IMR-90 (cell line): ENCODE measurements at regions not wholly inside any gene's neighbourhood (a gene's known extent, or its start where the extent isn't known, plus 50 kb on each side); places are given as distances from the start of the nearest gene placed in this dataset.

ENCODE experiments used
- ATAC-seq: fragments of 200-7000 bp; cut with Tn5 transposase; 2 replicates; pipeline ENCODE4 v1.9.1; 2020; ENCODE audit warnings: low read depth, mild to moderate bottlenecking, moderate library complexity
- BruUV-seq: library from RNA; stranded (reverse); fragments of 400-500 nt; replicated peaks from 2 replicates; lab custom pipeline; 2021; lab: Mats Ljungman, UMichigan
- CTCF ChIA-PET: fragments of 300-600 bp; formaldehyde crosslinking; extraction: SDS; loops from one replicate; lab custom pipeline; 2021; ENCODE audit warnings: antibody characterized with exemption; lab: Yijun Ruan, JAX
- POLR2A ChIA-PET: fragments of 300-600 bp; sonication (Branson Sonifier 250); formaldehyde crosslinking; loops from one replicate; lab custom pipeline; 2022; ENCODE audit warnings: antibody characterized with exemption; ENCODE audit not compliant: unreplicated experiment; lab: Charles Lee
- DNase-seq: peaks from one replicate; pipeline ENCODE4 v3.0.0; 2013
- H2AFZ ChIP-seq: replicated peaks from 2 replicates; pipeline ENCODE3; 2013; ENCODE audit warnings: low read length, mild to moderate bottlenecking; ENCODE audit not compliant: poor library complexity
- H2AK5ac ChIP-seq: 2 replicates; pipeline ENCODE4 v1.6.1; 2013; ENCODE audit warnings: low read depth, low read length, inconsistent platforms
- H2AK9ac ChIP-seq: replicated peaks from 2 replicates; pipeline ENCODE3; 2013; ENCODE audit warnings: mild to moderate bottlenecking, low read depth, low read length, moderate library complexity; ENCODE audit not compliant: poor library complexity
- H2BK120ac ChIP-seq: 2 replicates; pipeline ENCODE4 v1.6.1; 2013; ENCODE audit warnings: low read depth, low read length, inconsistent platforms
- H2BK15ac ChIP-seq: 3 replicates; pipeline ENCODE4 v1.6.1; 2013; ENCODE audit warnings: low read depth, low read length, inconsistent platforms
- H2BK20ac ChIP-seq: 2 replicates; pipeline ENCODE4 v1.6.1; 2013; ENCODE audit warnings: low read depth, mild to moderate bottlenecking, inconsistent platforms, low read length, moderate library complexity
- H2BK5ac ChIP-seq: 2 replicates; pipeline ENCODE4 v1.6.1; 2013; ENCODE audit warnings: mild to moderate bottlenecking, low read depth, low read length, inconsistent platforms; ENCODE audit not compliant: poor library complexity, severe bottlenecking
- H3K14ac ChIP-seq: replicated peaks from 2 replicates; pipeline ENCODE4 v1.6.1; 2013; ENCODE audit warnings: low read depth, low read length, inconsistent platforms
- H3K18ac ChIP-seq: 2 replicates; pipeline ENCODE4 v1.6.1; 2013; ENCODE audit warnings: low read depth, low read length, control low read depth
- H3K23ac ChIP-seq: 2 replicates; pipeline ENCODE4 v1.6.1; 2013; ENCODE audit warnings: low read depth, low read length, inconsistent platforms
- H3K27ac ChIP-seq: 2 replicates; pipeline ENCODE4 v1.5.1; 2013; ENCODE audit warnings: mild to moderate bottlenecking, control low read depth, low read length; ENCODE audit not compliant: insufficient read depth
- H3K27me3 ChIP-seq: 2 replicates; pipeline ENCODE4 v1.6.1; 2013; ENCODE audit warnings: low read length; ENCODE audit not compliant: control insufficient read depth, insufficient read depth
- H3K36me3 ChIP-seq: 2 replicates; pipeline ENCODE4 v1.6.1; 2013; ENCODE audit warnings: low read length, mixed read lengths; ENCODE audit not compliant: control insufficient read depth, insufficient read depth
- H3K4ac ChIP-seq: 2 replicates; pipeline ENCODE4 v1.6.1; 2013; ENCODE audit warnings: low read depth, low read length, inconsistent platforms
- H3K4me1 ChIP-seq: 2 replicates; pipeline ENCODE4 v1.6.1; 2013; ENCODE audit warnings: low read length, mixed read lengths; ENCODE audit not compliant: control insufficient read depth, insufficient read depth
- H3K4me2 ChIP-seq: 2 replicates; pipeline ENCODE4 v1.6.1; 2013; ENCODE audit warnings: low read depth, mild to moderate bottlenecking, control low read depth, low read length, moderate library complexity
- H3K4me3 ChIP-seq: 2 replicates; pipeline ENCODE4 v1.5.1; 2013; ENCODE audit warnings: low read depth, mild to moderate bottlenecking, control low read depth, low read length, moderate library complexity; ENCODE audit not compliant: insufficient read depth
- H3K56ac ChIP-seq: 2 replicates; pipeline ENCODE4 v1.6.1; 2013; ENCODE audit warnings: low read length, inconsistent platforms; ENCODE audit not compliant: insufficient read depth; ENCODE audit errors: extremely low read depth
- H3K79me1 ChIP-seq, 2 experiments: 2 replicates each; pipeline ENCODE4 v1.6.1; 2013; ENCODE audit warnings: low read length in 2 of 2, inconsistent platforms in 1 of 2, low read depth in 1 of 2
- H3K9ac ChIP-seq: 2 replicates; pipeline ENCODE4 v1.6.1; 2013; ENCODE audit warnings: low read depth, low read length, control low read depth
- H3K9me1 ChIP-seq: 2 replicates; pipeline ENCODE4 v1.6.1; 2013; ENCODE audit warnings: low read length, inconsistent platforms; ENCODE audit not compliant: insufficient read depth
- H3K9me3 ChIP-seq: 2 replicates; pipeline ENCODE4 v1.6.1; 2013; ENCODE audit warnings: low read length; ENCODE audit not compliant: control insufficient read depth, insufficient read depth
- H4K20me1 ChIP-seq: 2 replicates; pipeline ENCODE4 v1.6.1; 2013; ENCODE audit warnings: low read length, inconsistent platforms; ENCODE audit not compliant: insufficient read depth
- H4K5ac ChIP-seq: 2 replicates; pipeline ENCODE4 v1.6.1; 2013; ENCODE audit warnings: mild to moderate bottlenecking, low read depth, low read length, control low read depth
- H4K8ac ChIP-seq, 2 experiments: 2 replicates each; pipeline ENCODE4 v1.6.1; 2013; ENCODE audit warnings: low read depth in 2 of 2, low read length in 2 of 2, control low read depth in 1 of 2, inconsistent platforms in 1 of 2
- H4K91ac ChIP-seq: 2 replicates; pipeline ENCODE4 v1.6.1; 2013; ENCODE audit warnings: low read depth, low read length, inconsistent platforms; ENCODE audit not compliant: insufficient read depth
- BHLHE40 ChIP-seq: fragments of 150-350 bp; IDR thresholded peaks from 2 replicates; pipeline ENCODE4 v1.6.1; 2016; ENCODE audit warnings: mild to moderate bottlenecking, low read depth, low read length
- CEBPB ChIP-seq: IDR thresholded peaks from 2 replicates; pipeline ENCODE4 v1.6.1; 2012; ENCODE audit warnings: low read depth, low read length, improper control_type of control experiment
- CHD1 ChIP-seq: IDR thresholded peaks from 2 replicates; pipeline ENCODE4 v1.6.1; 2012; ENCODE audit warnings: low read depth, low read length, improper control_type of control experiment
- FOS ChIP-seq: fragments of 150-350 bp; IDR thresholded peaks from 2 replicates; pipeline ENCODE4 v1.6.1; 2016; ENCODE audit warnings: low read depth, low read length
- MAFK ChIP-seq: IDR thresholded peaks from 2 replicates; pipeline ENCODE4 v1.6.1; 2012; ENCODE audit warnings: low read depth, low read length, improper control_type of control experiment
- MAZ ChIP-seq: IDR thresholded peaks from 2 replicates; pipeline ENCODE4 v1.6.1; 2012; ENCODE audit warnings: low read depth, mild to moderate bottlenecking, low read length, improper control_type of control experiment, moderate library complexity, borderline replicate concordance
- MXI1 ChIP-seq: IDR thresholded peaks from 2 replicates; pipeline ENCODE4 v1.6.1; 2012; ENCODE audit warnings: low read depth, mild to moderate bottlenecking, low read length, moderate library complexity, borderline replicate concordance
- NFE2L2 ChIP-seq: fragments of 150-350 bp; IDR thresholded peaks from 2 replicates; pipeline ENCODE4 v1.6.1; 2016; ENCODE audit warnings: low read depth, mild to moderate bottlenecking, low read length
- POLR2A ChIP-seq: IDR thresholded peaks from 2 replicates; pipeline ENCODE4 v1.6.1; 2012; ENCODE audit warnings: mild to moderate bottlenecking, low read depth, low read length
- RAD21 ChIP-seq: IDR thresholded peaks from 2 replicates; pipeline ENCODE4 v1.6.1; 2012; ENCODE audit warnings: low read length, improper control_type of control experiment
- RCOR1 ChIP-seq: IDR thresholded peaks from 2 replicates; pipeline ENCODE4 v1.6.1; 2012; ENCODE audit warnings: mild to moderate bottlenecking, low read length, improper control_type of control experiment; ENCODE audit not compliant: insufficient replicate concordance
- RFX5 ChIP-seq: IDR thresholded peaks from 2 replicates; pipeline ENCODE4 v1.8.0; 2012; ENCODE audit warnings: low read depth, mild to moderate bottlenecking, low read length, moderate library complexity
- SMC3 ChIP-seq: fragments of 150-350 bp; IDR thresholded peaks from 2 replicates; pipeline ENCODE4 v1.6.1; 2016; ENCODE audit warnings: low read depth, mild to moderate bottlenecking, antibody characterized with exemption, low read length, moderate library complexity
- WGBS, 2 experiments: methylation state at CpG; one replicate each; pipeline versions ENCODE4 v1.1.5 to v1.1.7; 2013; ENCODE audit warnings: missing lambda C conversion rate in 2 of 2; ENCODE audit not compliant: insufficient read length in 1 of 2; ENCODE audit errors: extremely low coverage in 2 of 2; 5-methylcytosine and 5-hydroxymethylcytosine counted together
- dilution Hi-C: fragments of 300-500 bp; cut with HindIII; formaldehyde crosslinking; loops from one replicate; pipeline ENCODE4 v1.14.3; 2018; ENCODE audit warnings: low sequenced_read_pairs; ENCODE audit not compliant: unreplicated experiment
- in situ Hi-C: fragments of 300-500 bp; cut with MboI; formaldehyde crosslinking; loops from 3 replicates; pipeline ENCODE4 v1.14.3; 2019; ENCODE audit warnings: low sequenced_read_pairs, inconsistent platforms, mixed read lengths
- intact Hi-C: fragments of 100-400 bp; cut with micrococcal nuclease; formaldehyde crosslinking; loops from 2 replicates; pipeline ENCODE4 v1.10.0; 2022
- TF ChIP-seq, protein P1 (sequence below): fragments of 150-350 bp; IDR thresholded peaks from 2 replicates; pipeline ENCODE4 v1.6.1; 2017; ENCODE audit warnings: mild to moderate bottlenecking, antibody characterized with exemption, low read length, low read depth
- TF ChIP-seq, protein P2 (sequence below): fragments of 150-350 bp; IDR thresholded peaks from 2 replicates; pipeline ENCODE4 v1.6.1; 2016; ENCODE audit warnings: low read depth, mild to moderate bottlenecking, low read length, moderate library complexity, borderline replicate concordance
- TF ChIP-seq, protein P3 (sequence below): conservative IDR thresholded peaks from 2 replicates; pipeline ENCODE4 v1.5.1; 2012; ENCODE audit warnings: mild to moderate bottlenecking, low read depth, low read length, improper control_type of control experiment

DNA sequence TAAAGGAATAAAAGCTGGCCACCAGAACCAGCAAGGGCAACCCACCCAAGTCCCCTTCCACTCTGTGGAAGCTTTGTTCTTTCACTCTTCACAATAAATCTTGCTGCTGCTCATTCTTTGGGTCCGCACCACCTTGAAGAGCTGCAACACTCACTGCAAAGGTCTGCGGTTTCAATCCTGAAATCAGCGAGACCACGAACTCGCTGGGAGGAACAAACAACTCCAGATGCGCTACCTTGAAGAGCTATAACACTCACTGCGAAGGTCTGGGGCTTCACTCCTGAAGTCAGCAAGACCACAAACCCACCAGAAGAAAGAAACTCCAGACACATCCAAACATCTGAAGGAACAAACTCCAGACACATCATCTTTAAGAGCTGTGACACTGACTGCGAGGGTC is 365.2 kb upstream of the LUZP2 start:
- no peak overlapping the region for H3K56ac ChIP-seq
- no peak overlapping the region for H2AFZ ChIP-seq
- intact Hi-C loops, result no loop called here
- H2AK5ac ChIP-seq, result no peak overlapping the region
- no peak overlapping the region for H3K4me3 ChIP-seq
- H4K5ac ChIP-seq, result no peak overlapping the region
- H2BK20ac ChIP-seq, result no peak overlapping the region
- H3K79me1 ChIP-seq, result no peaks in the 10 kb centered on the region
- H2BK120ac ChIP-seq, result no peak overlapping the region
- H3K4me1 ChIP-seq, result no peaks in the 10 kb centered on the region
- ChIA-PET CTCF (no interaction called here), POLR2A (no interaction called here)
- no peak overlapping the region for H3K27ac ChIP-seq
- no peak for ATAC-seq
- no peaks in the 10 kb centered on the region for H3K36me3 ChIP-seq
- no peak overlapping the region for H4K91ac ChIP-seq
- no peak overlapping the region for H3K4ac ChIP-seq
- H3K14ac ChIP-seq, result no peak overlapping the region
- no peaks in the 10 kb centered on the region for H4K20me1 ChIP-seq
- no peaks in the 10 kb centered on the region for H3K9me1 ChIP-seq
- H3K4me2 ChIP-seq, result no peak overlapping the region
- H3K9ac ChIP-seq, result no peak overlapping the region
- BruUV-seq, result no TSS peak
- H2AK9ac ChIP-seq, result no peak overlapping the region
- in situ Hi-C loops, result no loop called here
- no peak overlapping the region for H3K18ac ChIP-seq
- dilution Hi-C loops, result no loop called here
- H3K23ac ChIP-seq, result no peak overlapping the region
- no peak for DNase-seq
- H2BK5ac ChIP-seq, result no peak overlapping the region
- WGBS, 2 experiments, result 100% methylated on average over 1 of the region's 8 CpGs; no CpG with 5 or more reads in 1 of the 2 experiments
- no peaks in the 10 kb centered on the region for H3K9me3 ChIP-seq
- no peak overlapping the region for H2BK15ac ChIP-seq
- no peaks in the 10 kb centered on the region for H3K27me3 ChIP-seq
- TF ChIP-seq MAZ (no peak), BHLHE40 (no peak), CEBPB (no peak), POLR2A (no peak), SMC3 (no peak), FOS (no peak), MAFK (no peak), RAD21 (no peak), CHD1 (no peak), RFX5 (no peak), MXI1 (no peak), NFE2L2 (no peak), RCOR1 (no peak)
- TF ChIP-seq, protein P1, sequence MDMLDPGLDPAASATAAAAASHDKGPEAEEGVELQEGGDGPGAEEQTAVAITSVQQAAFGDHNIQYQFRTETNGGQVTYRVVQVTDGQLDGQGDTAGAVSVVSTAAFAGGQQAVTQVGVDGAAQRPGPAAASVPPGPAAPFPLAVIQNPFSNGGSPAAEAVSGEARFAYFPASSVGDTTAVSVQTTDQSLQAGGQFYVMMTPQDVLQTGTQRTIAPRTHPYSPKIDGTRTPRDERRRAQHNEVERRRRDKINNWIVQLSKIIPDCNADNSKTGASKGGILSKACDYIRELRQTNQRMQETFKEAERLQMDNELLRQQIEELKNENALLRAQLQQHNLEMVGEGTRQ, result no peak
- TF ChIP-seq, protein P2, sequence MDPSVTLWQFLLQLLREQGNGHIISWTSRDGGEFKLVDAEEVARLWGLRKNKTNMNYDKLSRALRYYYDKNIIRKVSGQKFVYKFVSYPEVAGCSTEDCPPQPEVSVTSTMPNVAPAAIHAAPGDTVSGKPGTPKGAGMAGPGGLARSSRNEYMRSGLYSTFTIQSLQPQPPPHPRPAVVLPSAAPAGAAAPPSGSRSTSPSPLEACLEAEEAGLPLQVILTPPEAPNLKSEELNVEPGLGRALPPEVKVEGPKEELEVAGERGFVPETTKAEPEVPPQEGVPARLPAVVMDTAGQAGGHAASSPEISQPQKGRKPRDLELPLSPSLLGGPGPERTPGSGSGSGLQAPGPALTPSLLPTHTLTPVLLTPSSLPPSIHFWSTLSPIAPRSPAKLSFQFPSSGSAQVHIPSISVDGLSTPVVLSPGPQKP, result no peak
- TF ChIP-seq, protein P3, sequence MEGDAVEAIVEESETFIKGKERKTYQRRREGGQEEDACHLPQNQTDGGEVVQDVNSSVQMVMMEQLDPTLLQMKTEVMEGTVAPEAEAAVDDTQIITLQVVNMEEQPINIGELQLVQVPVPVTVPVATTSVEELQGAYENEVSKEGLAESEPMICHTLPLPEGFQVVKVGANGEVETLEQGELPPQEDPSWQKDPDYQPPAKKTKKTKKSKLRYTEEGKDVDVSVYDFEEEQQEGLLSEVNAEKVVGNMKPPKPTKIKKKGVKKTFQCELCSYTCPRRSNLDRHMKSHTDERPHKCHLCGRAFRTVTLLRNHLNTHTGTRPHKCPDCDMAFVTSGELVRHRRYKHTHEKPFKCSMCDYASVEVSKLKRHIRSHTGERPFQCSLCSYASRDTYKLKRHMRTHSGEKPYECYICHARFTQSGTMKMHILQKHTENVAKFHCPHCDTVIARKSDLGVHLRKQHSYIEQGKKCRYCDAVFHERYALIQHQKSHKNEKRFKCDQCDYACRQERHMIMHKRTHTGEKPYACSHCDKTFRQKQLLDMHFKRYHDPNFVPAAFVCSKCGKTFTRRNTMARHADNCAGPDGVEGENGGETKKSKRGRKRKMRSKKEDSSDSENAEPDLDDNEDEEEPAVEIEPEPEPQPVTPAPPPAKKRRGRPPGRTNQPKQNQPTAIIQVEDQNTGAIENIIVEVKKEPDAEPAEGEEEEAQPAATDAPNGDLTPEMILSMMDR, result no peak
- H4K8ac ChIP-seq, result no peak overlapping the region
